HepG2 (cell line): ENCODE measurements at regions not wholly inside any gene's neighbourhood (a gene's known extent, or its start where the extent isn't known, plus 50 kb on each side); places are given as distances from the start of the nearest gene placed in this dataset.

Experiments
- ATAC-seq: fragments of 200-7000 bp; cut with Tn5 transposase; 3 replicates; pipeline ENCODE4 v1.9.1; 2020; ENCODE audit warnings: mild to moderate bottlenecking, moderate library complexity
- BruUV-seq: library from RNA; stranded (reverse); fragments of 400-500 nt; replicated peaks from 2 replicates; lab custom pipeline; 2021; lab: Mats Ljungman, UMichigan
- CTCF ChIA-PET: fragments of 300-600 bp; formaldehyde crosslinking; extraction: SDS; loops from one replicate; lab custom pipeline; 2021; ENCODE audit warnings: low total read pairs, inconsistent platforms, low intra/inter-chr PET ratio; lab: Yijun Ruan, JAX
- POLR2A ChIA-PET: fragments of 350-600 bp; sonication (Branson Sonifier 250); formaldehyde crosslinking; loops from one replicate; lab custom pipeline; 2020; ENCODE audit warnings: antibody characterized with exemption, inconsistent platforms; lab: Yijun Ruan, JAX
- DNase-seq: peaks from one replicate; pipeline ENCODE4 v3.0.0-alpha.2; 2015; ENCODE audit warnings: low spot score
- FAIRE-seq: peaks from 3 replicates; lab custom pipeline; 2011; peaks lifted over from hg19 to GRCh38; lab: Jason Lieb, UNC
- H2AFZ ChIP-seq: one replicate; pipeline ENCODE4 v1.6.1; 2011; ENCODE audit warnings: low read length, inconsistent platforms
- H3K27ac ChIP-seq: fragments of 300-600 bp; 3 replicates; pipeline ENCODE4 v1.8.0; 2011; ENCODE audit warnings: mixed run types, mild to moderate bottlenecking, mixed read lengths, low read length, inconsistent platforms; ENCODE audit not compliant: insufficient read depth; ENCODE audit errors: extremely low read length
- H3K27me3 ChIP-seq, 2 experiments: fragments of 200-600 bp in 1 of 2; 2 replicates in 1 of 2; 3 replicates in 1 of 2; pipeline versions ENCODE4 v1.6.0 to v1.8.0; 2011; ENCODE audit warnings: low read length in 2 of 2, mild to moderate bottlenecking in 2 of 2, moderate library complexity in 2 of 2, inconsistent platforms in 1 of 2; ENCODE audit not compliant: insufficient read depth in 2 of 2, control insufficient read depth in 1 of 2
- H3K36me3 ChIP-seq, 2 experiments: fragments of 200-600 bp in 1 of 2; replicated peaks in 1 of 2; 2 replicates in 1 of 2; 3 replicates in 1 of 2; pipeline versions ENCODE4 v1.5.1 to v1.8.0; 2011; ENCODE audit warnings: low read length in 2 of 2, inconsistent platforms in 1 of 2; ENCODE audit not compliant: insufficient read depth in 2 of 2, control insufficient read depth in 1 of 2
- H3K4me1 ChIP-seq: 2 replicates; pipeline ENCODE4 v1.5.1; 2012; ENCODE audit warnings: low read length, inconsistent platforms; ENCODE audit not compliant: insufficient read depth
- H3K4me2 ChIP-seq: 2 replicates; pipeline ENCODE4 v1.6.0; 2011; ENCODE audit warnings: low read depth, low read length, inconsistent platforms
- H3K4me3 ChIP-seq, 3 experiments: fragments of 200-600 bp in 1 of 3; sonication (generic), shearing (Covaris generic) in 1 of 3; replicated peaks in 1 of 3; 2 replicates each; pipeline ENCODE4 v1.5.1; 2011 to 2016; ENCODE audit warnings: low read length in 3 of 3, inconsistent platforms in 2 of 3, low read depth in 2 of 3, mild to moderate bottlenecking in 2 of 3, control low read depth in 1 of 3, mixed read lengths in 1 of 3; ENCODE audit not compliant: insufficient read depth in 1 of 3
- H3K79me2 ChIP-seq: one replicate; pipeline ENCODE4 v1.6.1; 2011; ENCODE audit warnings: low read length, inconsistent platforms; ENCODE audit not compliant: insufficient read depth
- H3K9ac ChIP-seq: 2 replicates; pipeline ENCODE4 v1.6.0; 2011; ENCODE audit warnings: mild to moderate bottlenecking, low read depth, low read length, inconsistent platforms; ENCODE audit not compliant: insufficient read depth
- H3K9me3 ChIP-seq: 2 replicates; pipeline ENCODE4 v1.5.1; 2012; ENCODE audit warnings: mild to moderate bottlenecking, low read length
- H4K20me1 ChIP-seq: 2 replicates; pipeline ENCODE4 v1.6.0; 2011; ENCODE audit warnings: inconsistent platforms, mild to moderate bottlenecking, low read length, moderate library complexity; ENCODE audit not compliant: insufficient read depth
- BHLHE40 ChIP-seq: IDR thresholded peaks from 2 replicates; pipeline ENCODE4 v1.6.1; 2011; ENCODE audit warnings: low read length, improper control_type of control experiment
- CBX5 ChIP-seq: sonication (generic); formaldehyde crosslinking; IDR thresholded peaks from 2 replicates; pipeline ENCODE4 v1.4.0; 2020; ENCODE audit warnings: missing genetic modification reagents, borderline replicate concordance
- HNRNPUL1 ChIP-seq: fragments of 200-400 bp; formaldehyde crosslinking; IDR thresholded peaks from 2 replicates; pipeline ENCODE4 v1.6.1; 2017; ENCODE audit warnings: low read depth, mild to moderate bottlenecking, low read length, moderate library complexity
- KDM5B ChIP-seq: sonication (generic); formaldehyde crosslinking; IDR thresholded peaks from 2 replicates; pipeline ENCODE4 v1.4.0; 2020; ENCODE audit warnings: missing genetic modification reagents, mild to moderate bottlenecking, borderline replicate concordance
- NAIF1 ChIP-seq: sonication (generic); formaldehyde crosslinking; IDR thresholded peaks from 2 replicates; pipeline ENCODE4 v1.5.0; 2020; ENCODE audit warnings: mild to moderate bottlenecking, missing genetic modification reagents, borderline replicate concordance
- PAF1 ChIP-seq: IDR thresholded peaks from 2 replicates; pipeline ENCODE4 v1.6.1; 2016; ENCODE audit warnings: missing genetic modification reagents, missing compliant biosample characterization
- PHB2 ChIP-seq: fragments of 450-650 bp; IDR thresholded peaks from 2 replicates; pipeline ENCODE4 v1.6.1; 2018; ENCODE audit not compliant: partially characterized antibody
- ZBTB4 ChIP-seq: sonication (generic); formaldehyde crosslinking; IDR thresholded peaks from 2 replicates; pipeline ENCODE4 v1.4.0; 2020; ENCODE audit warnings: missing genetic modification reagents, mild to moderate bottlenecking, borderline replicate concordance
- ZKSCAN8 ChIP-seq: IDR thresholded peaks from 2 replicates; pipeline ENCODE4 v1.6.1; 2016; ENCODE audit warnings: borderline replicate concordance, missing genetic modification reagents, missing compliant biosample characterization
- ZNF543 ChIP-seq: sonication (generic); formaldehyde crosslinking; IDR thresholded peaks from 2 replicates; pipeline ENCODE4 v1.4.0; 2020; ENCODE audit warnings: mild to moderate bottlenecking, missing genetic modification reagents
- ZNF660 ChIP-seq: sonication (generic); formaldehyde crosslinking; IDR thresholded peaks from 2 replicates; pipeline ENCODE4 v1.5.1; 2020; ENCODE audit warnings: mild to moderate bottlenecking, low read depth, missing genetic modification reagents, borderline replicate concordance
- ZSCAN20 ChIP-seq: sonication (generic); formaldehyde crosslinking; IDR thresholded peaks from 2 replicates; pipeline ENCODE4 v1.4.0; 2020; ENCODE audit warnings: missing genetic modification reagents, mild to moderate bottlenecking, borderline replicate concordance
- WGBS: methylation state at CpG from one replicate; pipeline ENCODE4 v1.1.6; 2017; ENCODE audit warnings: low lambda C conversion rate; 5-methylcytosine and 5-hydroxymethylcytosine counted together
- in situ Hi-C: cut with HindIII; loops from 2 replicates; pipeline ENCODE4 v1.10.0; 2017; ENCODE audit warnings: low pct_unique_long_range_greater_than_20kb; ENCODE audit not compliant: extremely low pct_ligation_motif_present
- intact Hi-C: fragments of 100-400 bp; cut with micrococcal nuclease; formaldehyde crosslinking; loops from one replicate; pipeline ENCODE4 v1.10.0; 2022; ENCODE audit not compliant: unreplicated experiment
- TF ChIP-seq, protein P1 (sequence below): sonication (generic); formaldehyde crosslinking; IDR thresholded peaks from 2 replicates; pipeline ENCODE4 v1.5.1; 2020; ENCODE audit warnings: missing genetic modification reagents, mild to moderate bottlenecking, borderline replicate concordance
- TF ChIP-seq, protein P2 (sequence below): sonication (generic); formaldehyde crosslinking; IDR thresholded peaks from 2 replicates; pipeline ENCODE4 v1.4.0; 2020; ENCODE audit warnings: missing genetic modification reagents

GRCh38 chr3:159157275-159157674 lies 355.4 kb downstream of the MFSD1 start (continued):
- no peak for TF ChIP-seq ZBTB4 (CRISPR knock-in tag)
- TF ChIP-seq ZSCAN20 (CRISPR knock-in tag), result no peak
- TF ChIP-seq NAIF1 (CRISPR knock-in tag), result no peak
- TF ChIP-seq CBX5 (CRISPR knock-in tag), result no peak
- TF ChIP-seq HNRNPUL1, result no peak
- no peak for TF ChIP-seq ZNF543 (CRISPR knock-in tag)
- TF ChIP-seq ZNF660 (CRISPR knock-in tag), result no peak
- no peak for TF ChIP-seq KDM5B (CRISPR knock-in tag)

- intact Hi-C loops (no loop called here), in situ Hi-C loops (no loop called here)
- Histone ChIP-seq H3K27me3 (no peaks in the 10 kb centered on the region), H3K36me3 (no peaks in the 10 kb centered on the region), H2AFZ (no peak overlapping the region), H3K79me2 (no peaks in the 10 kb centered on the region), H3K9me3 (no peaks in the 10 kb centered on the region), H3K4me3 (no peak overlapping the region), H3K4me2 (no peak overlapping the region), H3K27ac (no peak overlapping the region), H3K4me1 (no peaks in the 10 kb centered on the region), H4K20me1 (no peaks in the 10 kb centered on the region), H3K9ac (no peak overlapping the region)
- DNase-seq (no peak), ATAC-seq (no peak), FAIRE-seq (no peak)
- TF ChIP-seq BHLHE40 (no peak), PAF1 (no peak), PHB2 (no peak), ZKSCAN8 (CRISPR knock-in tag) (no peak)
- TF ChIP-seq, protein P1, sequence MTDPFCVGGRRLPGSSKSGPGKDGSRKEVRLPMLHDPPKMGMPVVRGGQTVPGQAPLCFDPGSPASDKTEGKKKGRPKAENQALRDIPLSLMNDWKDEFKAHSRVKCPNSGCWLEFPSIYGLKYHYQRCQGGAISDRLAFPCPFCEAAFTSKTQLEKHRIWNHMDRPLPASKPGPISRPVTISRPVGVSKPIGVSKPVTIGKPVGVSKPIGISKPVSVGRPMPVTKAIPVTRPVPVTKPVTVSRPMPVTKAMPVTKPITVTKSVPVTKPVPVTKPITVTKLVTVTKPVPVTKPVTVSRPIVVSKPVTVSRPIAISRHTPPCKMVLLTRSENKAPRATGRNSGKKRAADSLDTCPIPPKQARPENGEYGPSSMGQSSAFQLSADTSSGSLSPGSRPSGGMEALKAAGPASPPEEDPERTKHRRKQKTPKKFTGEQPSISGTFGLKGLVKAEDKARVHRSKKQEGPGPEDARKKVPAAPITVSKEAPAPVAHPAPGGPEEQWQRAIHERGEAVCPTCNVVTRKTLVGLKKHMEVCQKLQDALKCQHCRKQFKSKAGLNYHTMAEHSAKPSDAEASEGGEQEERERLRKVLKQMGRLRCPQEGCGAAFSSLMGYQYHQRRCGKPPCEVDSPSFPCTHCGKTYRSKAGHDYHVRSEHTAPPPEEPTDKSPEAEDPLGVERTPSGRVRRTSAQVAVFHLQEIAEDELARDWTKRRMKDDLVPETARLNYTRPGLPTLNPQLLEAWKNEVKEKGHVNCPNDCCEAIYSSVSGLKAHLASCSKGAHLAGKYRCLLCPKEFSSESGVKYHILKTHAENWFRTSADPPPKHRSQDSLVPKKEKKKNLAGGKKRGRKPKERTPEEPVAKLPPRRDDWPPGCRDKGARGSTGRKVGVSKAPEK, result no peak
- TF ChIP-seq, protein P2, sequence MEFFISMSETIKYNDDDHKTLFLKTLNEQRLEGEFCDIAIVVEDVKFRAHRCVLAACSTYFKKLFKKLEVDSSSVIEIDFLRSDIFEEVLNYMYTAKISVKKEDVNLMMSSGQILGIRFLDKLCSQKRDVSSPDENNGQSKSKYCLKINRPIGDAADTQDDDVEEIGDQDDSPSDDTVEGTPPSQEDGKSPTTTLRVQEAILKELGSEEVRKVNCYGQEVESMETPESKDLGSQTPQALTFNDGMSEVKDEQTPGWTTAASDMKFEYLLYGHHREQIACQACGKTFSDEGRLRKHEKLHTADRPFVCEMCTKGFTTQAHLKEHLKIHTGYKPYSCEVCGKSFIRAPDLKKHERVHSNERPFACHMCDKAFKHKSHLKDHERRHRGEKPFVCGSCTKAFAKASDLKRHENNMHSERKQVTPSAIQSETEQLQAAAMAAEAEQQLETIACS (CRISPR knock-in tag), result no peak
- 6% methylated on average over 2 of the region's 2 CpGs for WGBS
- ChIA-PET CTCF (no interaction called here), POLR2A (no interaction called here)
- no TSS peak for BruUV-seq
Observed at GRCh38 chr3:159158213-159158612, 356.4 kb downstream of the MFSD1 start.
